ENCODE measurements at regions not wholly inside any gene's neighbourhood (a gene's known extent, or its start where the extent isn't known, plus 50 kb on each side); places are given as distances from the start of the nearest gene placed in this dataset.

- no peaks in the 10 kb centered on the region for H3K27me3 ChIP-seq
- no peaks in the 10 kb centered on the region for H3K4me1 ChIP-seq (replicated peaks in 1 of 2)
- H3K27ac ChIP-seq: no peak overlapping the region
- H3K9me3 ChIP-seq (replicated peaks in 1 of 3): no peaks in the 10 kb centered on the region
- intact Hi-C loops (cut with DNase I): no loop called here
- H3K4me3 ChIP-seq: no peak overlapping the region
- no peak for DNase-seq
- TF ChIP-seq CTCF (IDR thresholded peaks at IDR 0.05) (no peak), POLR2A (IDR thresholded peaks at IDR 0.05) (no peak)
- WGBS, 4 donors: 65 to 79% (median 75%) methylated on average over 4 of the region's 4 CpGs
- H3K36me3 ChIP-seq (replicated peaks in 1 of 2): no peaks in the 10 kb centered on the region
Measured at GRCh38 chr13:73536865-73537264, 478.1 kb downstream of the KLF5 start.

- Histone ChIP-seq H3K4me3 (no peak overlapping the region), H3K27ac (no peak overlapping the region), H3K36me3 (replicated peaks in 1 of 2) (no peaks in the 10 kb centered on the region), H3K9me3 (replicated peaks in 1 of 3) (no peaks in the 10 kb centered on the region), H3K27me3 (no peaks in the 10 kb centered on the region), H3K4me1 (replicated peaks in 1 of 2) (no peaks in the 10 kb centered on the region)
- intact Hi-C loops (cut with DNase I): no loop called here
- DNase-seq: no peak
- 85 to 93% (median 88%) methylated on average over 6 of the region's 6 CpGs for WGBS, 4 donors
- TF ChIP-seq POLR2A (IDR thresholded peaks at IDR 0.05) (no peak), CTCF (IDR thresholded peaks at IDR 0.05) (no peak)
Measured at GRCh38 chr13:73535341-73535740, 476.5 kb downstream of the KLF5 start.

GRCh38 chr13:73532987-73533510, 474.2 kb downstream of the KLF5 start:
- 79 to 90% (median 86%) methylated on average over 2 of the region's 2 CpGs for WGBS, 4 donors
- Histone ChIP-seq H3K27ac (no peak overlapping the region), H3K4me1 (replicated peaks in 1 of 2) (no peaks in the 10 kb centered on the region), H3K27me3 (no peaks in the 10 kb centered on the region), H3K36me3 (replicated peaks in 1 of 2) (no peaks in the 10 kb centered on the region), H3K4me3 (no peak overlapping the region), H3K9me3 (replicated peaks in 1 of 3) (no peaks in the 10 kb centered on the region)
- intact Hi-C loops (cut with DNase I): no loop called here
- TF ChIP-seq CTCF (IDR thresholded peaks at IDR 0.05) (no peak), POLR2A (IDR thresholded peaks at IDR 0.05) (no peak)
- DNase-seq: no peak

- intact Hi-C loops (cut with DNase I): no loop called here
- DNase-seq: no peak
- no peaks in the 10 kb centered on the region for H3K9me3 ChIP-seq (replicated peaks in 1 of 3)
- no peaks in the 10 kb centered on the region for H3K36me3 ChIP-seq (replicated peaks in 1 of 2)
- no peak overlapping the region for H3K4me3 ChIP-seq
- H3K4me1 ChIP-seq (replicated peaks in 1 of 2): no peaks in the 10 kb centered on the region
- no peaks in the 10 kb centered on the region for H3K27me3 ChIP-seq
- peak overlapping the region in 1 of 5 donors; percentile 71 for H3K27ac ChIP-seq
- no peak for TF ChIP-seq POLR2A (IDR thresholded peaks at IDR 0.05)
- no peak for TF ChIP-seq CTCF (IDR thresholded peaks at IDR 0.05)
- 89 to 98% (median 96%) methylated on average over 4 of the region's 4 CpGs for WGBS, 4 donors
Measured at GRCh38 chr13:73532582-73532981, 473.8 kb downstream of the KLF5 start.
